Hepatocyte (in vitro differentiated cells): ENCODE measurements at regions not wholly inside any gene's neighbourhood (a gene's known extent, or its start where the extent isn't known, plus 50 kb on each side); places are given as distances from the start of the nearest gene placed in this dataset.

Source experiments
- DNase-seq: peaks from one replicate; pipeline ENCODE4 v3.0.0-alpha.2; 2016; ENCODE audit warnings: low spot score
- H2AFZ ChIP-seq: fragments of 200-600 bp; sonication (generic); 2 replicates; pipeline ENCODE4 v1.6.0; 2016; ENCODE audit warnings: antibody characterized with exemption, mild to moderate bottlenecking
- H3K27ac ChIP-seq: fragments of 200-600 bp; sonication (generic); 2 replicates; pipeline ENCODE4 v1.5.1; 2016; ENCODE audit warnings: mild to moderate bottlenecking
- H3K27me3 ChIP-seq: fragments of 200-600 bp; sonication (generic); 2 replicates; pipeline ENCODE4 v1.6.1; 2016
- H3K36me3 ChIP-seq: fragments of 200-600 bp; sonication (generic); replicated peaks from 2 replicates; pipeline ENCODE4 v1.5.1; 2016; ENCODE audit warnings: low read depth; ENCODE audit not compliant: insufficient read depth
- H3K4me1 ChIP-seq: fragments of 200-600 bp; sonication (generic); 2 replicates; pipeline ENCODE4 v1.5.1; 2016; ENCODE audit warnings: mild to moderate bottlenecking, moderate library complexity; ENCODE audit not compliant: insufficient read depth
- H3K4me2 ChIP-seq: fragments of 200-600 bp; sonication (generic); 2 replicates; pipeline ENCODE4 v1.6.0; 2016
- H3K4me3 ChIP-seq: fragments of 200-600 bp; sonication (generic); 2 replicates; pipeline ENCODE4 v1.5.1; 2016; ENCODE audit warnings: mild to moderate bottlenecking
- H3K79me2 ChIP-seq: fragments of 200-600 bp; sonication (generic); 2 replicates; pipeline ENCODE4 v1.6.0; 2017; ENCODE audit warnings: mild to moderate bottlenecking
- H3K9me2 ChIP-seq: fragments of 200-600 bp; sonication (generic); replicated peaks from 2 replicates; pipeline ENCODE4 v1.6.0; 2017; ENCODE audit warnings: mild to moderate bottlenecking; ENCODE audit not compliant: insufficient read depth
- H3K9me3 ChIP-seq: fragments of 200-600 bp; sonication (generic); 2 replicates; pipeline ENCODE4 v1.5.1; 2016; ENCODE audit warnings: low read depth, mild to moderate bottlenecking
- H4K20me1 ChIP-seq: fragments of 200-600 bp; sonication (generic); 2 replicates; pipeline ENCODE4 v1.6.0; 2016; ENCODE audit warnings: mild to moderate bottlenecking; ENCODE audit not compliant: insufficient read depth, poor library complexity, severe bottlenecking
- CTCF ChIP-seq: fragments of 200-600 bp; sonication (generic); IDR thresholded peaks from 2 replicates; pipeline ENCODE4 v1.5.1; 2016; ENCODE audit warnings: antibody characterized with exemption, mild to moderate bottlenecking; ENCODE audit not compliant: poor library complexity
- EZH2 ChIP-seq: fragments of 200-600 bp; sonication (generic); IDR thresholded peaks from 2 replicates; pipeline ENCODE4 v1.6.1; 2016; ENCODE audit warnings: antibody characterized with exemption, mild to moderate bottlenecking, borderline replicate concordance
- EZH2phosphoT487 ChIP-seq: fragments of 200-600 bp; sonication (generic); IDR thresholded peaks from one replicate; pipeline ENCODE4 v1.6.1; 2018; ENCODE audit warnings: antibody characterized with exemption, mild to moderate bottlenecking, low read depth, moderate library complexity; ENCODE audit not compliant: unreplicated experiment, severe bottlenecking
- WGBS: methylation state at CpG from one replicate; pipeline ENCODE4 v1.1.6; 2016; ENCODE audit warnings: low lambda C conversion rate; ENCODE audit errors: missing lambda C conversion rate; 5-methylcytosine and 5-hydroxymethylcytosine counted together

GRCh38 chr3:70763894-70764293 lies 451.5 kb upstream of the MDFIC2 start:
- Histone ChIP-seq H3K27me3 (no peaks in the 10 kb centered on the region), H3K79me2 (no peaks in the 10 kb centered on the region), H3K36me3 (no peaks in the 10 kb centered on the region), H3K4me2 (no peak overlapping the region), H4K20me1 (no peaks in the 10 kb centered on the region), H3K9me3 (no peaks in the 10 kb centered on the region), H3K27ac (no peak overlapping the region), H3K4me1 (no peaks in the 10 kb centered on the region), H3K9me2 (no peaks in the 10 kb centered on the region), H2AFZ (no peak overlapping the region), H3K4me3 (no peak overlapping the region)
- no peak for DNase-seq
- WGBS: 96% methylated on average over 2 of the region's 2 CpGs
- no peak for TF ChIP-seq EZH2
- no peak for TF ChIP-seq CTCF

- 75% methylated on average over 2 of the region's 2 CpGs for WGBS
Measured at GRCh38 chr3:70757658-70758057, 445.2 kb upstream of the MDFIC2 start.

GRCh38 chr3:70755526-70755925 lies 443.1 kb upstream of the MDFIC2 start:
- Histone ChIP-seq H3K9me2 (no peaks in the 10 kb centered on the region), H4K20me1 (no peaks in the 10 kb centered on the region), H3K4me2 (no peak overlapping the region), H3K79me2 (no peaks in the 10 kb centered on the region), H2AFZ (no peak overlapping the region), H3K36me3 (no peaks in the 10 kb centered on the region), H3K9me3 (no peaks in the 10 kb centered on the region), H3K27me3 (no peaks in the 10 kb centered on the region), H3K27ac (no peak overlapping the region), H3K4me1 (no peaks in the 10 kb centered on the region), H3K4me3 (no peak overlapping the region)
- TF ChIP-seq EZH2 (no peak), CTCF (no peak), EZH2phosphoT487 (no peak)
- no peak for DNase-seq
- 89% methylated on average over 5 of the region's 5 CpGs for WGBS

More at GRCh38 chr3:70757658-70758057, 445.2 kb upstream of the MDFIC2 start:
- no peaks in the 10 kb centered on the region for H4K20me1 ChIP-seq
- H3K27me3 ChIP-seq: no peaks in the 10 kb centered on the region
- no peak overlapping the region for H3K4me3 ChIP-seq
- no peaks in the 10 kb centered on the region for H3K79me2 ChIP-seq
- H3K4me2 ChIP-seq: no peak overlapping the region
- H3K27ac ChIP-seq: no peak overlapping the region
- H3K36me3 ChIP-seq: no peaks in the 10 kb centered on the region
- no peaks in the 10 kb centered on the region for H3K9me2 ChIP-seq
- H3K9me3 ChIP-seq: no peaks in the 10 kb centered on the region
- H2AFZ ChIP-seq: no peak overlapping the region
- no peak for TF ChIP-seq CTCF
- no peak for TF ChIP-seq EZH2phosphoT487
- TF ChIP-seq EZH2: no peak
- no peak for DNase-seq
- H3K4me1 ChIP-seq: no peaks in the 10 kb centered on the region

- H3K9me2 ChIP-seq: no peaks in the 10 kb centered on the region
Measured at GRCh38 chr3:70754314-70754713, 441.9 kb upstream of the MDFIC2 start.

More at GRCh38 chr3:70754314-70754713, 441.9 kb upstream of the MDFIC2 start:
- no peak overlapping the region for H3K4me3 ChIP-seq
- no peaks in the 10 kb centered on the region for H4K20me1 ChIP-seq
- H3K36me3 ChIP-seq: no peaks in the 10 kb centered on the region
- no peak for TF ChIP-seq EZH2
- TF ChIP-seq EZH2phosphoT487: no peak
- TF ChIP-seq CTCF: no peak
- no peak overlapping the region for H2AFZ ChIP-seq
- H3K4me2 ChIP-seq: no peak overlapping the region
- H3K27ac ChIP-seq: no peak overlapping the region
- DNase-seq: no peak
- H3K9me3 ChIP-seq: no peaks in the 10 kb centered on the region
- H3K79me2 ChIP-seq: no peaks in the 10 kb centered on the region
- no peaks in the 10 kb centered on the region for H3K4me1 ChIP-seq
- H3K27me3 ChIP-seq: no peaks in the 10 kb centered on the region
